SU-DHL-6 (cell line): ENCODE measurements at regions not wholly inside any gene's neighbourhood (a gene's known extent, or its start where the extent isn't known, plus 50 kb on each side); places are given as distances from the start of the nearest gene placed in this dataset.

ENCODE experiments used
- H2AFZ ChIP-seq: fragments of 200-600 bp; sonication (generic); 2 replicates; pipeline ENCODE4 v1.6.1; 2014; ENCODE audit warnings: low read depth, mild to moderate bottlenecking, moderate library complexity, mixed read lengths, antibody characterized with exemption, low read length; ENCODE audit not compliant: severe bottlenecking
- H3F3A ChIP-seq: fragments of 200-600 bp; shearing (Covaris generic); 2 replicates; pipeline ENCODE4 v1.6.0; 2016; ENCODE audit warnings: antibody characterized with exemption, mild to moderate bottlenecking; ENCODE audit not compliant: insufficient read depth
- H3K27ac ChIP-seq: fragments of 200-600 bp; sonication (generic); 2 replicates; pipeline ENCODE4 v1.5.1; 2016; ENCODE audit warnings: low read depth, mild to moderate bottlenecking, low read length, moderate library complexity, mixed read lengths
- H3K27me3 ChIP-seq: fragments of 200-600 bp; sonication (generic), shearing (Covaris generic); 2 replicates; pipeline ENCODE4 v1.6.0; 2014; ENCODE audit warnings: mild to moderate bottlenecking, low read length
- H3K36me3 ChIP-seq: fragments of 200-600 bp; sonication (generic); 2 replicates; pipeline ENCODE4 v1.6.1; 2014; ENCODE audit warnings: mild to moderate bottlenecking, low read length, mixed read lengths
- H3K4me2 ChIP-seq: fragments of 300-600, 200-600 bp; shearing (Covaris generic), sonication (generic); 2 replicates; pipeline ENCODE4 v1.6.0; 2014; ENCODE audit warnings: low read length, low read depth, mild to moderate bottlenecking; ENCODE audit not compliant: poor library complexity, severe bottlenecking
- H3K4me3 ChIP-seq: fragments of 200-600 bp; sonication (generic); 2 replicates; pipeline ENCODE4 v1.5.1; 2014; ENCODE audit warnings: antibody characterized with exemption, low read length, mild to moderate bottlenecking, mixed read lengths; ENCODE audit not compliant: insufficient read depth, poor library complexity, severe bottlenecking
- H3K79me2 ChIP-seq: fragments of 200-600 bp; sonication (generic); 2 replicates; pipeline ENCODE4 v1.6.1; 2014; ENCODE audit warnings: mild to moderate bottlenecking, low read length, moderate library complexity; ENCODE audit not compliant: insufficient read depth
- H3K9ac ChIP-seq: fragments of 200-600 bp; sonication (generic); 2 replicates; pipeline ENCODE4 v1.7.0; 2014; ENCODE audit warnings: mild to moderate bottlenecking, low read length
- H3K9me2 ChIP-seq: fragments of 200-600 bp; sonication (generic); replicated peaks from 2 replicates; pipeline ENCODE4 v1.6.1; 2014; ENCODE audit warnings: low read length; ENCODE audit not compliant: insufficient read depth
- H3K9me3 ChIP-seq: fragments of 200-600 bp; sonication (generic); 2 replicates; pipeline ENCODE4 v1.6.1; 2014; ENCODE audit warnings: low read length, mixed read lengths; ENCODE audit not compliant: insufficient read depth
- H4K20me1 ChIP-seq: fragments of 200-600 bp; sonication (generic); 2 replicates; pipeline ENCODE4 v1.6.1; 2014; ENCODE audit warnings: low read depth, mild to moderate bottlenecking, antibody characterized with exemption, low read length, moderate library complexity, mixed read lengths
- CTCF ChIP-seq: fragments of 200-600 bp; sonication (generic); IDR thresholded peaks from one replicate; pipeline ENCODE4 v1.5.1; 2017; ENCODE audit warnings: antibody characterized with exemption, mild to moderate bottlenecking, low read length, moderate library complexity; ENCODE audit not compliant: insufficient read depth, poor library complexity, severe bottlenecking
- EZH2phosphoT487 ChIP-seq: fragments of 200-600 bp; sonication (generic), shearing (Covaris generic); conservative IDR thresholded peaks from 2 replicates; pipeline ENCODE4 v1.6.1; 2018; ENCODE audit warnings: mild to moderate bottlenecking, antibody characterized with exemption, low read length, moderate library complexity, mixed read lengths

- Histone ChIP-seq H3K27ac (no peak overlapping the region), H3K9me3 (no peaks in the 10 kb centered on the region), H2AFZ (no peak overlapping the region), H4K20me1 (no peaks in the 10 kb centered on the region), H3K4me2 (no peak overlapping the region), H3K9ac (no peak overlapping the region), H3K27me3 (no peaks in the 10 kb centered on the region), H3K4me3 (no peak overlapping the region), H3K9me2 (no peaks in the 10 kb centered on the region), H3K79me2 (no peaks in the 10 kb centered on the region), H3F3A (no peaks in the 10 kb centered on the region), H3K36me3 (no peaks in the 10 kb centered on the region)
- TF ChIP-seq EZH2phosphoT487 (no peak), CTCF (no peak)
These were observed 101.1 kb downstream of the DDX1 start for GRCh38 chr2:15692551-15693377.

- no peaks in the 10 kb centered on the region for H3K9me3 ChIP-seq
These were observed 101.7 kb downstream of the DDX1 start for GRCh38 chr2:15693382-15693781.

GRCh38 chr2:15693926-15694588, 102.4 kb downstream of the DDX1 start:
- no peaks in the 10 kb centered on the region for H3K9me3 ChIP-seq
- H3F3A ChIP-seq, result no peaks in the 10 kb centered on the region
- H3K27ac ChIP-seq, result no peak overlapping the region
- H3K4me3 ChIP-seq, result no peak overlapping the region
- no peaks in the 10 kb centered on the region for H3K27me3 ChIP-seq
- H3K4me2 ChIP-seq, result no peak overlapping the region
- no peak overlapping the region for H2AFZ ChIP-seq
- TF ChIP-seq CTCF (no peak), EZH2phosphoT487 (no peak)
- no peak overlapping the region for H3K9ac ChIP-seq
- H4K20me1 ChIP-seq, result no peaks in the 10 kb centered on the region
- no peaks in the 10 kb centered on the region for H3K79me2 ChIP-seq
- no peaks in the 10 kb centered on the region for H3K36me3 ChIP-seq
- H3K9me2 ChIP-seq, result no peaks in the 10 kb centered on the region

More at GRCh38 chr2:15693382-15693781, 101.7 kb downstream of the DDX1 start:
- TF ChIP-seq EZH2phosphoT487 (no peak), CTCF (no peak)
- no peaks in the 10 kb centered on the region for H3K9me2 ChIP-seq
- no peaks in the 10 kb centered on the region for H4K20me1 ChIP-seq
- H3K4me3 ChIP-seq, result no peak overlapping the region
- H3K4me2 ChIP-seq, result no peak overlapping the region
- H3K36me3 ChIP-seq, result no peaks in the 10 kb centered on the region
- H3F3A ChIP-seq, result no peaks in the 10 kb centered on the region
- H3K27me3 ChIP-seq, result no peaks in the 10 kb centered on the region
- no peak overlapping the region for H3K27ac ChIP-seq
- no peaks in the 10 kb centered on the region for H3K79me2 ChIP-seq
- H2AFZ ChIP-seq, result no peak overlapping the region
- no peak overlapping the region for H3K9ac ChIP-seq
